22Rv1 (cell line): ENCODE measurements at regions not wholly inside any gene's neighbourhood (a gene's known extent, or its start where the extent isn't known, plus 50 kb on each side); places are given as distances from the start of the nearest gene placed in this dataset.

Experiments used
- ZFX ChIP-seq: fragments of 450-650 bp; IDR thresholded peaks from 2 replicates; pipeline ENCODE4 v1.6.1; 2017; ENCODE audit warnings: antibody characterized with exemption, borderline replicate concordance
- TF ChIP-seq, protein P1 (sequence below): fragments of 450-650 bp; IDR thresholded peaks from 2 replicates; pipeline ENCODE4 v1.5.1; 2017; ENCODE audit warnings: mild to moderate bottlenecking

DNA sequence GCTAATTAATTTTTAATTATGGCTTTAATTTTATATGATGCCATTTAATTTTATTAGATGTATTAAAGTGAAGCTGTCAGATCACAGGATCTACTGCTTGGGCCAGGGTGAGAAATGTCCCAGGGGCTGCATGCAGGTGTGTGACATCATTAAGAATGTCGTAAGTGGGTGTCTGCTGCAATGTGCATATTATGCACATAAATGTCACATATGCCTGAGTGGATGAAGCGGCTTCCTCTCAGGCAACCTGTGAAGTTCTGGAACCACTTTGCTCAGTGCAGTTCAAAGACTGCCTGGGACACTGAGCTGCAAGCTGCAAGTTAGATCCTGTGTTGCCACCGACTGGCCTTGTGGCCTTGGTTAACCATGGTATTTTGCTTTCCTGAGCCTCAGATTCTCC lies 355.0 kb downstream of the UQCRFS1 start:
- TF ChIP-seq, protein P1, sequence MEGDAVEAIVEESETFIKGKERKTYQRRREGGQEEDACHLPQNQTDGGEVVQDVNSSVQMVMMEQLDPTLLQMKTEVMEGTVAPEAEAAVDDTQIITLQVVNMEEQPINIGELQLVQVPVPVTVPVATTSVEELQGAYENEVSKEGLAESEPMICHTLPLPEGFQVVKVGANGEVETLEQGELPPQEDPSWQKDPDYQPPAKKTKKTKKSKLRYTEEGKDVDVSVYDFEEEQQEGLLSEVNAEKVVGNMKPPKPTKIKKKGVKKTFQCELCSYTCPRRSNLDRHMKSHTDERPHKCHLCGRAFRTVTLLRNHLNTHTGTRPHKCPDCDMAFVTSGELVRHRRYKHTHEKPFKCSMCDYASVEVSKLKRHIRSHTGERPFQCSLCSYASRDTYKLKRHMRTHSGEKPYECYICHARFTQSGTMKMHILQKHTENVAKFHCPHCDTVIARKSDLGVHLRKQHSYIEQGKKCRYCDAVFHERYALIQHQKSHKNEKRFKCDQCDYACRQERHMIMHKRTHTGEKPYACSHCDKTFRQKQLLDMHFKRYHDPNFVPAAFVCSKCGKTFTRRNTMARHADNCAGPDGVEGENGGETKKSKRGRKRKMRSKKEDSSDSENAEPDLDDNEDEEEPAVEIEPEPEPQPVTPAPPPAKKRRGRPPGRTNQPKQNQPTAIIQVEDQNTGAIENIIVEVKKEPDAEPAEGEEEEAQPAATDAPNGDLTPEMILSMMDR = no peak
- TF ChIP-seq ZFX = no peak
